ENCODE measurements at regions not wholly inside any gene's neighbourhood (a gene's known extent, or its start where the extent isn't known, plus 50 kb on each side); places are given as distances from the start of the nearest gene placed in this dataset.

GRCh38 chr15:52963865-52964264 lies 173.7 kb upstream of the ONECUT1 start:
- intact Hi-C loops (cut with DNase I), result no loop called here
- Histone ChIP-seq H3K4me1 (no peaks in the 10 kb centered on the region), H3K36me3 (no peaks in the 10 kb centered on the region), H3K4me3 (no peak overlapping the region), H3K9me3 (no peaks in the 10 kb centered on the region), H3K27me3 (no peaks in the 10 kb centered on the region), H3K27ac (no peak overlapping the region)
- no peak for DNase-seq (ENCODE audit: extremely low spot score in 2 of 2)
- TF ChIP-seq POLR2A (IDR thresholded peaks at IDR 0.05), result no peak
- TF ChIP-seq CTCF (IDR thresholded peaks at IDR 0.05), result no peak
- TF ChIP-seq POLR2AphosphoS5 (IDR thresholded peaks at IDR 0.05; ENCODE audit: insufficient read depth in 1 of 2, low read depth in 1 of 2), result no peak

DNA sequence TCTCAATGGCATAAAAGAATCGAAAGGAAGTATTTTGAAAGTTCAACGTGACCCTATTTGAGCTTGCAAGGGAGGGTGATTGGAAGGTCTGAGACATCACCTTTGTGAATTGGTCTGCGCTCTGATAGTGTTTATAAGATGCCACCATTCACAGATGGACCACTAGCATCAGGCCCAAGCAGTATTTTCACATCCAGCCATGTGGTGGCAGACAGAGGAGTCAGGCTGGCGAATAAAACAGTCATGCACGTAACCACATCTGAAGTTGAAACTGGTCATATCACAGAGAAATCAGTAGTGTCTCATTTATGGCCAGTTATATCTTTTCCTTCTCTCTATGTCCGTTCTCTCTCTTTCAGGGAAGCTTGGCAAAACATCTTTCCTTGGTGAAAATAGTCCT lies 170.1 kb upstream of the ONECUT1 start:
- no peaks in the 10 kb centered on the region for H3K9me3 ChIP-seq
- no peak overlapping the region for H3K4me3 ChIP-seq
- H3K4me1 ChIP-seq, result no peaks in the 10 kb centered on the region
- intact Hi-C loops (cut with DNase I), result no loop called here
- no peak for TF ChIP-seq CTCF (IDR thresholded peaks at IDR 0.05)
- H3K27me3 ChIP-seq, result no peaks in the 10 kb centered on the region
- H3K36me3 ChIP-seq, result no peaks in the 10 kb centered on the region
- H3K27ac ChIP-seq, result no peak overlapping the region
- DNase-seq (ENCODE audit: extremely low spot score in 2 of 2), result no peak

- TF ChIP-seq POLR2A (IDR thresholded peaks at IDR 0.05) (no peak), CTCF (IDR thresholded peaks at IDR 0.05) (no peak), POLR2AphosphoS5 (IDR thresholded peaks at IDR 0.05; ENCODE audit: insufficient read depth in 1 of 2, low read depth in 1 of 2) (no peak)
- H3K9me3 ChIP-seq, result no peaks in the 10 kb centered on the region
- H3K36me3 ChIP-seq, result no peaks in the 10 kb centered on the region
- no peak overlapping the region for H3K4me3 ChIP-seq
- H3K27me3 ChIP-seq, result no peaks in the 10 kb centered on the region
- no peaks in the 10 kb centered on the region for H3K4me1 ChIP-seq
- no peak overlapping the region for H3K27ac ChIP-seq
- intact Hi-C loops (cut with DNase I), result no loop called here
- no peak for DNase-seq (ENCODE audit: extremely low spot score in 2 of 2)
These were observed 153.6 kb upstream of the ONECUT1 start for GRCh38 chr15:52943746-52944145.

DNA sequence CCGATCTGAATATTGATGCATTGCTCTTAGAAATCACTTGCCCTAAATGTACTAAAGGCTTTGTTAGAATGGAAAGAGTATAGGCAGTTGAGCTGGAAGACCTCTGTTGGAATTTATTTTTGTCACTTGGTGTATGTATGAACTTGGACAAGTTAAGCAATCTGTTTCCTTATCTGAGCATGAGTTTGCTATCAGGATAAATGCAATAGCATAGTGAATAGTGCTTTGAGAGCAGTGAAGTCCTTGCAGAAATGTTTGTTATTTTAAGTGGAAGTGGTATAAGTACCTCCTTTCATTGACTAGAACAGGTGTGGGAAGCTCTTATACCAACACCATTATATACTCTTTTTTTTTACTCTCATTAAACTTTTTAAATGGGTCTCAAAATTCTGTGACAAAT lies 146.4 kb upstream of the ONECUT1 start:
- TF ChIP-seq CTCF (IDR thresholded peaks at IDR 0.05) (no peak), POLR2AphosphoS5 (IDR thresholded peaks at IDR 0.05; ENCODE audit: insufficient read depth in 1 of 2, low read depth in 1 of 2) (no peak), POLR2A (IDR thresholded peaks at IDR 0.05) (no peak)
- H3K4me1 ChIP-seq, result no peaks in the 10 kb centered on the region
- no peak overlapping the region for H3K27ac ChIP-seq
- no peak for DNase-seq (ENCODE audit: extremely low spot score in 2 of 2)
- H3K4me3 ChIP-seq, result no peak overlapping the region
- H3K27me3 ChIP-seq, result no peaks in the 10 kb centered on the region
- no peaks in the 10 kb centered on the region for H3K36me3 ChIP-seq
- no peaks in the 10 kb centered on the region for H3K9me3 ChIP-seq
- intact Hi-C loops (cut with DNase I), result no loop called here

DNA sequence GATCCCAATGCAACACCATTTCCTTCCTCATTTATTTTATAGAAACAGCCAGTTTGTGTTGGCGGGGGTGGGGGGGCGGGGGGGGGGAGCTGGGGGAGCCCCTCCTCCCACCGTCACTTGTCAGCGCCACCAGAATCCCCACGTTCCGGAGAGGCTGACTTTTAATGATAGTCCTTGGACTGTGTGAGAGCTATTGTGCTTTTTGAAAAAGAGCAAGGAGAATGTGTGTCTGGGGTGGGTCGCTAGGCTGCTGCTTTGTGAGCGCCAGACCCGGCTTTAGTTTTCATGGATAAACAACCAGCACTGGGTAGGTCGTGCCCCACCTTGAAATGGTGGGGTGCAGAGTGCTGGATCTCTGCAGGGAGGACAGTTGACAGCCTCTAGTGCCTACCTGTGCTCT lies 135.0 kb upstream of the ONECUT1 start:
- TF ChIP-seq CTCF (IDR thresholded peaks at IDR 0.05), result no peak
- TF ChIP-seq POLR2AphosphoS5 (IDR thresholded peaks at IDR 0.05; ENCODE audit: insufficient read depth in 1 of 2, low read depth in 1 of 2), result no peak
- no peak for TF ChIP-seq POLR2A (IDR thresholded peaks at IDR 0.05)
- DNase-seq (ENCODE audit: extremely low spot score in 2 of 2), result no peak
- intact Hi-C loops (cut with DNase I), result no loop called here
- Histone ChIP-seq H3K36me3 (no peaks in the 10 kb centered on the region), H3K4me1 (no peaks in the 10 kb centered on the region), H3K9me3 (no peaks in the 10 kb centered on the region), H3K27me3 (no peaks in the 10 kb centered on the region), H3K4me3 (no peak overlapping the region), H3K27ac (no peak overlapping the region)

Data from vagina (tissue), 2 donors.